GM21619 (cell line): ENCODE measurements at regions not wholly inside any gene's neighbourhood (a gene's known extent, or its start where the extent isn't known, plus 50 kb on each side); places are given as distances from the start of the nearest gene placed in this dataset.

Experiments
- ATAC-seq: cut with Tn5 transposase; IDR thresholded peaks from one replicate; pipeline ENCODE4 v1.9.1; 2021; ENCODE audit not compliant: unreplicated experiment

GRCh38 chr21:23698619-23699018 is 1908.7 kb downstream of the MRPL39 start:
- ATAC-seq, result no peak

GRCh38 chr21:23695443-23695842 is 1911.8 kb downstream of the MRPL39 start:
- ATAC-seq, result no peak

- no peak for ATAC-seq
Observed at GRCh38 chr21:23694390-23694789, 1912.9 kb downstream of the MRPL39 start.

- ATAC-seq, result no peak
Observed at GRCh38 chr21:23690316-23690715, 1917.0 kb downstream of the MRPL39 start.

GRCh38 chr21:23686737-23687523 is 1920.4 kb downstream of the MRPL39 start:
- ATAC-seq, result no peak

GRCh38 chr21:23684431-23684830 is 1922.8 kb downstream of the MRPL39 start:
- no peak for ATAC-seq

- ATAC-seq, result no peak
Observed at GRCh38 chr21:23664193-23664694, 1943.0 kb downstream of the MRPL39 start.

- ATAC-seq, result no peak
Observed at GRCh38 chr21:23660560-23660959, 1946.7 kb downstream of the MRPL39 start.

- no peak for ATAC-seq
Observed at GRCh38 chr21:23644768-23645167, 1962.5 kb downstream of the MRPL39 start.

- ATAC-seq, result no peak
Observed at GRCh38 chr21:23639721-23640120, 1967.6 kb downstream of the MRPL39 start.

GRCh38 chr21:23638131-23638695 is 1969.1 kb downstream of the MRPL39 start:
- ATAC-seq, result no peak

GRCh38 chr21:23633447-23633940 is 1973.8 kb downstream of the MRPL39 start:
- ATAC-seq, result no peak

- ATAC-seq, result no peak
Observed at GRCh38 chr21:23624281-23624680, 1983.0 kb downstream of the MRPL39 start.

GRCh38 chr21:23613014-23613413 is 1994.3 kb downstream of the MRPL39 start:
- ATAC-seq, result no peak

GRCh38 chr21:23612210-23612609 is 1995.1 kb downstream of the MRPL39 start:
- ATAC-seq, result no peak

GRCh38 chr21:23607782-23608431 is 1999.4 kb downstream of the MRPL39 start:
- no peak for ATAC-seq

GRCh38 chr21:23601549-23601948 is 2005.7 kb downstream of the MRPL39 start:
- no peak for ATAC-seq

- no peak for ATAC-seq
Observed at GRCh38 chr21:23593582-23593981, 2013.7 kb downstream of the MRPL39 start.

GRCh38 chr21:23585419-23585818 is 2021.9 kb downstream of the MRPL39 start:
- no peak for ATAC-seq

- no peak for ATAC-seq
Observed at GRCh38 chr21:23579573-23579972, 2027.7 kb downstream of the MRPL39 start.

GRCh38 chr21:23578027-23578426 is 2029.3 kb downstream of the MRPL39 start:
- ATAC-seq, result no peak

GRCh38 chr21:23574932-23575331 is 2032.3 kb downstream of the MRPL39 start:
- no peak for ATAC-seq
